ENCODE measurements at regions not wholly inside any gene's neighbourhood (a gene's known extent, or its start where the extent isn't known, plus 50 kb on each side); places are given as distances from the start of the nearest gene placed in this dataset.
"Not testable (repeated sequence)": the region's sequence is repeated elsewhere in the genome, so short reads cannot be mapped to it uniquely, and the experiment has no call there.

- H3K27ac ChIP-seq (ENCODE audit: low read length); H3K4me1 ChIP-seq (ENCODE audit: insufficient read depth, low read length); H3K4me3 ChIP-seq (ENCODE audit: low read length); H3K27me3 ChIP-seq (ENCODE audit: insufficient read depth, low read length); H3K9ac ChIP-seq (ENCODE audit: low read depth, low read length); H3K36me3 ChIP-seq (ENCODE audit: insufficient read depth, low read depth, low read length); H3K9me3 ChIP-seq (ENCODE audit: insufficient read depth, low read depth, low read length): not testable (repeated sequence)
These were observed 49.9 kb upstream of the MSMB start for GRCh38 chr10:46095943-46096342.

- Histone ChIP-seq H3K4me1 (ENCODE audit: insufficient read depth, low read length) (no peaks in the 10 kb centered on the region), H3K27ac (ENCODE audit: low read length) (no peak overlapping the region), H3K4me3 (ENCODE audit: low read length) (no peak overlapping the region), H3K36me3 (ENCODE audit: insufficient read depth, low read depth, low read length) (no peaks in the 10 kb centered on the region), H3K9me3 (ENCODE audit: insufficient read depth, low read depth, low read length) (no peaks in the 10 kb centered on the region), H3K27me3 (ENCODE audit: insufficient read depth, low read length) (no peaks in the 10 kb centered on the region), H3K9ac (ENCODE audit: low read depth, low read length) (no peak overlapping the region)
These were observed 50.4 kb upstream of the MSMB start for GRCh38 chr10:46096446-46096845.

- Histone ChIP-seq H3K36me3 (ENCODE audit: insufficient read depth, low read depth, low read length) (no peaks in the 10 kb centered on the region), H3K4me1 (ENCODE audit: insufficient read depth, low read length) (no peaks in the 10 kb centered on the region), H3K9me3 (ENCODE audit: insufficient read depth, low read depth, low read length) (no peaks in the 10 kb centered on the region), H3K27ac (ENCODE audit: low read length) (no peak overlapping the region), H3K9ac (ENCODE audit: low read depth, low read length) (no peak overlapping the region), H3K27me3 (ENCODE audit: insufficient read depth, low read length) (no peaks in the 10 kb centered on the region), H3K4me3 (ENCODE audit: low read length) (no peak overlapping the region)
These were observed 51.0 kb upstream of the MSMB start for GRCh38 chr10:46096909-46097575.

GRCh38 chr10:46097576-46098317 is 51.7 kb upstream of the MSMB start:
- H3K27me3 ChIP-seq (ENCODE audit: insufficient read depth, low read length): no peaks in the 10 kb centered on the region
- H3K9ac ChIP-seq (ENCODE audit: low read depth, low read length): no peak overlapping the region
- H3K4me1 ChIP-seq (ENCODE audit: insufficient read depth, low read length): no peaks in the 10 kb centered on the region
- H3K36me3 ChIP-seq (ENCODE audit: insufficient read depth, low read depth, low read length): no peaks in the 10 kb centered on the region
- H3K27ac ChIP-seq (ENCODE audit: low read length): no peak overlapping the region
- H3K9me3 ChIP-seq (ENCODE audit: insufficient read depth, low read depth, low read length): no peaks in the 10 kb centered on the region
- no peak overlapping the region for H3K4me3 ChIP-seq (ENCODE audit: low read length)

GRCh38 chr10:46098386-46098785 is 52.3 kb upstream of the MSMB start:
- Histone ChIP-seq H3K9me3 (ENCODE audit: insufficient read depth, low read depth, low read length) (no peaks in the 10 kb centered on the region), H3K4me1 (ENCODE audit: insufficient read depth, low read length) (no peaks in the 10 kb centered on the region), H3K27me3 (ENCODE audit: insufficient read depth, low read length) (no peaks in the 10 kb centered on the region), H3K9ac (ENCODE audit: low read depth, low read length) (no peak overlapping the region), H3K36me3 (ENCODE audit: insufficient read depth, low read depth, low read length) (no peaks in the 10 kb centered on the region), H3K27ac (ENCODE audit: low read length) (no peak overlapping the region), H3K4me3 (ENCODE audit: low read length) (no peak overlapping the region)

- H3K9ac ChIP-seq (ENCODE audit: low read depth, low read length); H3K4me1 ChIP-seq (ENCODE audit: insufficient read depth, low read length); H3K27me3 ChIP-seq (ENCODE audit: insufficient read depth, low read length); H3K4me3 ChIP-seq (ENCODE audit: low read length); H3K9me3 ChIP-seq (ENCODE audit: insufficient read depth, low read depth, low read length); H3K27ac ChIP-seq (ENCODE audit: low read length); H3K36me3 ChIP-seq (ENCODE audit: insufficient read depth, low read depth, low read length): not testable (repeated sequence)
These were observed 52.9 kb upstream of the MSMB start for GRCh38 chr10:46098925-46099324.

GRCh38 chr10:46104071-46104585 is 58.1 kb upstream of the MSMB start:
- Histone ChIP-seq H3K9ac (ENCODE audit: low read depth, low read length) (no peak overlapping the region), H3K36me3 (ENCODE audit: insufficient read depth, low read depth, low read length) (no peaks in the 10 kb centered on the region), H3K9me3 (ENCODE audit: insufficient read depth, low read depth, low read length) (no peaks in the 10 kb centered on the region), H3K27ac (ENCODE audit: low read length) (no peak overlapping the region), H3K4me1 (ENCODE audit: insufficient read depth, low read length) (peaks cover 6% of the 10 kb centered on the region; the same call in 1 of the 2 replicates), H3K27me3 (ENCODE audit: insufficient read depth, low read length) (peaks cover 41% of the 10 kb centered on the region), H3K4me3 (ENCODE audit: low read length) (no peak overlapping the region)

GRCh38 chr10:46105416-46105815 is 59.3 kb upstream of the MSMB start:
- not testable (repeated sequence) for H3K9ac ChIP-seq (ENCODE audit: low read depth, low read length); H3K27ac ChIP-seq (ENCODE audit: low read length); H3K4me1 ChIP-seq (ENCODE audit: insufficient read depth, low read length); H3K36me3 ChIP-seq (ENCODE audit: insufficient read depth, low read depth, low read length); H3K9me3 ChIP-seq (ENCODE audit: insufficient read depth, low read depth, low read length)
- Histone ChIP-seq H3K4me3 (ENCODE audit: low read length) (peak overlapping the region; percentile 70; the same call in 1 of the 2 replicates), H3K27me3 (ENCODE audit: insufficient read depth, low read length) (peaks cover 41% of the 10 kb centered on the region)

GRCh38 chr10:46105856-46106409 is 59.9 kb upstream of the MSMB start:
- H3K9ac ChIP-seq (ENCODE audit: low read depth, low read length); H3K4me1 ChIP-seq (ENCODE audit: insufficient read depth, low read length); H3K9me3 ChIP-seq (ENCODE audit: insufficient read depth, low read depth, low read length); H3K27ac ChIP-seq (ENCODE audit: low read length); H3K36me3 ChIP-seq (ENCODE audit: insufficient read depth, low read depth, low read length): not testable (repeated sequence)
- peak overlapping the region; percentile 70 for H3K4me3 ChIP-seq (ENCODE audit: low read length)
- peaks cover 41% of the 10 kb centered on the region for H3K27me3 ChIP-seq (ENCODE audit: insufficient read depth, low read length)

GRCh38 chr10:46106410-46107255 is 60.6 kb upstream of the MSMB start:
- peaks cover 6% of the 10 kb centered on the region; the same call in 1 of the 2 replicates for H3K4me1 ChIP-seq (ENCODE audit: insufficient read depth, low read length)
- H3K9ac ChIP-seq (ENCODE audit: low read depth, low read length): peak overlapping the region; percentile 38; the same call in 1 of the 2 replicates
- no peaks in the 10 kb centered on the region for H3K9me3 ChIP-seq (ENCODE audit: insufficient read depth, low read depth, low read length)
- no peak overlapping the region for H3K27ac ChIP-seq (ENCODE audit: low read length)
- H3K27me3 ChIP-seq (ENCODE audit: insufficient read depth, low read length): peaks cover 41% of the 10 kb centered on the region
- peak overlapping the region; percentile 70 for H3K4me3 ChIP-seq (ENCODE audit: low read length)
- no peaks in the 10 kb centered on the region for H3K36me3 ChIP-seq (ENCODE audit: insufficient read depth, low read depth, low read length)

- not testable (repeated sequence) for H3K9ac ChIP-seq (ENCODE audit: low read depth, low read length); H3K4me3 ChIP-seq (ENCODE audit: low read length); H3K27ac ChIP-seq (ENCODE audit: low read length); H3K36me3 ChIP-seq (ENCODE audit: insufficient read depth, low read depth, low read length); H3K4me1 ChIP-seq (ENCODE audit: insufficient read depth, low read length); H3K9me3 ChIP-seq (ENCODE audit: insufficient read depth, low read depth, low read length)
- H3K27me3 ChIP-seq (ENCODE audit: insufficient read depth, low read length): peaks cover 41% of the 10 kb centered on the region
These were observed 62.1 kb upstream of the MSMB start for GRCh38 chr10:46108158-46108499.
